Right lobe of liver (tissue), 4 donors: ENCODE measurements at regions not wholly inside any gene's neighbourhood (a gene's known extent, or its start where the extent isn't known, plus 50 kb on each side); places are given as distances from the start of the nearest gene placed in this dataset.

Source experiments
- CTCF ChIP-seq, 4 donors: fragments of 200-600 bp in 3 of 4; fragments of 450-650 bp in 1 of 4; IDR thresholded peaks; one replicate each; pipeline versions ENCODE4 v1.5.1 to v1.8.0; 2016 to 2022; ENCODE audit warnings: antibody characterized with exemption in 4 of 4, mild to moderate bottlenecking in 2 of 4
- POLR2A ChIP-seq: fragments of 450-650 bp; IDR thresholded peaks from one replicate; pipeline ENCODE4 v1.6.1; 2017; ENCODE audit warnings: antibody characterized with exemption, mild to moderate bottlenecking
- donor health status: DM: no; HTN: no; CAD: no.
- donor health status: DM: no; HTN: no; CAD: no.
- donor health status: DM: no; HTN: yes; CAD: no.

GRCh38 chr3:194253270-194253669 lies 97.9 kb downstream of the CPN2 start:
- no peak for TF ChIP-seq CTCF (IDR thresholded peaks at IDR 0.05)
- no peak for TF ChIP-seq POLR2A
